Activated CD4-positive, CD25-positive, alpha-beta regulatory T cell (primary cell): ENCODE measurements at regions not wholly inside any gene's neighbourhood (a gene's known extent, or its start where the extent isn't known, plus 50 kb on each side); places are given as distances from the start of the nearest gene placed in this dataset.
"Not testable (repeated sequence)": the region's sequence is repeated elsewhere in the genome, so short reads cannot be mapped to it uniquely, and the experiment has no call there.

ENCODE experiments used
- DNase-seq, 4 experiments: peaks; one replicate each; lab custom pipeline; 2025; lab: John Stamatoyannopoulos, UW

DNA sequence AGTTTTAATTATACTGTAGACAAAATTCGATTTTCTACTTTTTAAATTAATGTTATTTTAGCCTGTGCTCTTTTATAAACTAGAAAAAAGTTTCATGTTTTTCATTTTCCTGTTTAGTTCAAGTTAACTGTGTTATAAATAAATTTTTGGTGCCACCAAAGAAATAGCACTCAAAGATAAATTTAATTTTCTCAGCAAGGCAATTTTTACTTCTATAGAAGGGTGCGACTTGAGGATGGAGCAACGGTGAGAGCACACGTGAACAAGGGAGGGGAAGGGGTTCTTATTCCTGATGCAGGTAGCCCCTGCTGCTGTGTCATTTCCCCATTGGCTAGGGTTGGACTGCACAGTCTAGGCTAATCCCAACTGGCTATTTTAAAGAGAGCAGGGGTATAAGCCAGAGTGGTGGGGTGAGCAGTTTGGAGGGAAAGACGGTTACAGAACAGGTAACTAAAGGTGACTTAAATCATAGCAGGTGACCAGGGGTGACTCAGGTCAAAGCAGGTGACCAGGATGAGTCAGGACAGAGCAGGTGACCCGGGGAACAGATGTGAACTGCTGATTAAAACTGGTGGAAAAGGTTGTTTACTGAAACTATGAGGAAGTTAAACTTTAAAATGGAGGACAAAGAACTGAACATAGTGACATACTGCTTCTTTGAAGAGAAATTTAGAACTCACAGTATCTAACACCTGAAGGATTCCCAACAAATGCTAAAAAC is 104.6 kb upstream of the GPBP1 start:
- no peak for DNase-seq

- no peak for DNase-seq
These were observed 101.5 kb upstream of the GPBP1 start for GRCh38 chr5:57072218-57072892.

- DNase-seq = no peak
These were observed 91.3 kb upstream of the GPBP1 start for GRCh38 chr5:57082441-57083067.

GRCh38 chr5:57085306-57086081 is 88.4 kb upstream of the GPBP1 start:
- DNase-seq = no peak

- not testable (repeated sequence) for DNase-seq
These were observed 85.9 kb upstream of the GPBP1 start for GRCh38 chr5:57087947-57088346.

DNA sequence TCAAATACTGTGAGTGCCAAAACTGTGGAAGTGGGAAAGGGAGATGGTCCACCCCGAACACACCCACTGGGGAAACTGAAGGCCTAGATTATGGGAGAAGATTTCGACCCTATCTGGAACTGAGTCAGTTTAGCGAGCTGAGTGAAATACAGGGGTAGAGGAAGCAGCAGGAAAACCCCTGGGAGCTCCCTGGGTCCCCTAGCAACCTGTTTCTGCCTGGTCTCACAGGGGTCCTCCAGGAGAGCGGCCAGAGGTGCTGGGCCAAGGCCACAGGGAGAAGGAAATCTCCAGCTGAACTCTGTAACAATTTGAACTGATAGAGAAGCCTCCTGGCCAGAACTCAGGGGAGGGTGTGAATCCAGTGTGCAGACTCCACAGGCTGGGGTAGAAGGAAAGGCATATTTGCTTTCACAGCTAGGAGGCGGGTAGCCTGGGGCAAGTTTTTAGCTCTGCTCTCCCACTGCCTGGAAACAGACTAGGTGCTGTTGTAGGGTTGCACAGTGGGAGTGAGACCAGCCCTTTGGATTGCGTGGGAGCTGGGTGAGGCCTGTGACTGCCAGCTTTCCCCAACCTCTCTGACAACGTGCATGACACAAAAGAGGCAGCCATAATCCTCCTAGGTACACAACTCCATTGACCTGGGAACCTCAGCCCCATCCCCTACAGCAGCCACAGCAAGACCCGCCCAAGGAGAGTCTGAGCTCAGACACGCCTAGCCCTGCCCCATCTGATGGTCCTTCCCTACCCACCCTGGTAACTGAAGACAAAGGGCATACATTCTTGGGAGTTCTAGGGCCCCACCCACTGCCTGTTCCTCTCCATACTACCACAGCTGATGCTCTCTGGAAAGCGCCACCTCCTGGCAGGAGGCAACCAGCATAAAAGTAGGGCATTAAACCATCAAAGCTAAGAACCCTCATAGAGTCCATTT is 78.8 kb upstream of the GPBP1 start:
- no peak for DNase-seq

GRCh38 chr5:57097526-57097925 is 76.3 kb upstream of the GPBP1 start:
- DNase-seq = no peak

DNA sequence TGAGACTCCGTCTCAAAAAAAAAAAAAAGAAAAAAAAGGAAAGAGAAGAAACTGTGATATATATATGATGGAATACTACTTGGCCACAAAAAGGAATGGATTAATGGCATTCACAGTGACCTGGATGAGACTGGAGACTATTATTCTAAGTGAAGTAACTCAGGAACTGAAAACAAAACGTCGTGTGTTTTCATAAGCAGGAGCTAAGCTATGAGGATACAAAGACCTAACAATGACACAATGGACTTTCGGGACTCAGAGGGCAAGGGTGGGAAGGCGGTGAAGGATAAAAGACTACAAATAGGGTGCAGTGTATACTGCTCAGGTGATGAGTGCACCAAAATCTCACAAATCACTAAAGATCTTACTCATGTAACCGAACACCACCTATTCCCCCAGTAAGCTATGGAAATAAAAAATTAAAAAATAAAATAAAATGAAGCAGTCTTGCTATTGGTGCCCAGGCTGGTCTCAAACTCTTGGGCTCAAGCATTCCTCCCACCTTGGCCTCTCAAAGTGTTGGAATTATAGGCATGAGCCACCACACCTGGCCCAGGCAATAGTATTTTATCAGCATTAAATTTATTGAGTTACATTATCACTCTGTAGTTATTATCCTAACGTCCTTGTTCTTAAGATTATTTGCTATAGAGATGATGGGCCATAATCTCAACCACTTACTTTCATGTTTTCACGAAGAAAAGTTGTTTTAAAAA is 71.5 kb upstream of the GPBP1 start:
- no peak for DNase-seq

DNA sequence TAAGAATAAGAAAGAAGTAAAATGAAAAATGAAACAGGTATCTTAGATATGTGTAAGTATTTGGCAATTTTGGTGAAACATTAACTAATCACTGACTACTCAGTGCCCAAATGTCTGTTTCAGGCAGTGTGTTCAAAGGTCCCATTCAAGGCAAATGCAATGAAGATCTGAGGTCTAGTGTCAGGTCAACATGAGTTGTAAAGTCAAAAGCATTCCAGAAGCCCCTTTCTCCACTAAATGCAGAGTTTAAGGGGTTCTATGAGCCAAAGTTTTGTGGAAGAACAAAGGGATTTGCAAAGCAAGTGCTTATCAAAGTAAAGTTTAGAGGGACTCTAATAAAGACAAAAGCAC is 71.0 kb upstream of the GPBP1 start:
- no peak for DNase-seq

- DNase-seq = no peak
These were observed 70.4 kb upstream of the GPBP1 start for GRCh38 chr5:57103317-57103907.

GRCh38 chr5:57106661-57107060 is 67.2 kb upstream of the GPBP1 start:
- no peak for DNase-seq

GRCh38 chr5:57111993-57112392 is 61.9 kb upstream of the GPBP1 start:
- DNase-seq = no peak

DNA sequence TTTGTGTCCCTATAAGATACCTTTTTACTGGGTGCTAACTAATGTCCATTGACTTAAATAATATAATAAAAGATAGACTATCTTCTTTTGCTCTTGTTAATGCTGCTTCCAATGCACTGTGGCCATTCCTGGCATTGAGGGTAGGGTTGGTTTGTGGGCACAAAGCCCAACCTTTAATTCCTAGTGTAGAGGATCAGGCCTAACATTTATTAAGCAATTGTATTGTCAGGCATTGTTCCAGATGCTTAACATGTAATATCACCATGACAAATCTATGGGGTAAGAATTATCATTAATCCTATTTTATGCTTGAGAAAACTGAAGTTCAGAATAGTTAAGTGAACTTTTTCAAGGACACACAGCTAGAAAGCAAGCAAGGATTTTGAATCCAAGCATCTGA is 60.4 kb upstream of the GPBP1 start:
- DNase-seq = no peak

- DNase-seq = peak in 1 of 4 experiments; percentile 1
These were observed 56.3 kb upstream of the GPBP1 start for GRCh38 chr5:57117596-57117995.

DNA sequence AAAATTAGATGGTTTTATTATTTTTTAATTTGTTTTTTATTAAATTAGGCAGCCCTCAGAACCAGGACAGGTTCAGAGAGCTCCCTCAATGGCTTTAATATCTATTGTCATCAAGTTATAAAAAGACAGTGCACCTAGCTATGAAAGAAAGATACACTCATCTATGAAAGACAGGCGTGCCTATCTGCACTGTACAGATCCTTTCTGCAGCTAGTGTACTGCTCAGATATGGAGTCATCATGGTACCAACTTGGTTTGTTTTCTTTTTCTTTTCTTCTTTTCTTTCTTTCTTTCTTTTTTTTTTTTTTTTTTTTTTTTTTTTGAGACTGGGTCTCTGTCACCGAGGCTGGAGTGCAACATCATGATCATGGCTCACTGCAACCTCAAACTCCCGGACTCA is 54.8 kb upstream of the GPBP1 start:
- no peak for DNase-seq

- no peak for DNase-seq
These were observed 49.8 kb upstream of the GPBP1 start for GRCh38 chr5:57124014-57124413.
